SK-N-MC (cell line): ENCODE measurements at regions not wholly inside any gene's neighbourhood (a gene's known extent, or its start where the extent isn't known, plus 50 kb on each side); places are given as distances from the start of the nearest gene placed in this dataset.
"Not testable (repeated sequence)": the region's sequence is repeated elsewhere in the genome, so short reads cannot be mapped to it uniquely, and the experiment has no call there.

Experiments
- EZH2 ChIP-seq: fragments of 200-600 bp; sonication (generic); IDR thresholded peaks from one replicate; pipeline ENCODE4 v1.6.1; 2017; ENCODE audit warnings: antibody characterized with exemption
- FOXP2 ChIP-seq: optimal IDR thresholded peaks from 2 replicates; pipeline ENCODE3; 2011; ENCODE audit warnings: mild to moderate bottlenecking, moderate library complexity; ENCODE audit not compliant: insufficient read depth; ENCODE audit errors: extremely low read length, control extremely low read depth
- POLR2AphosphoS5 ChIP-seq: IDR thresholded peaks from 2 replicates; pipeline ENCODE4 v1.6.1; 2012; ENCODE audit warnings: mild to moderate bottlenecking, low read depth, low read length, borderline replicate concordance

DNA sequence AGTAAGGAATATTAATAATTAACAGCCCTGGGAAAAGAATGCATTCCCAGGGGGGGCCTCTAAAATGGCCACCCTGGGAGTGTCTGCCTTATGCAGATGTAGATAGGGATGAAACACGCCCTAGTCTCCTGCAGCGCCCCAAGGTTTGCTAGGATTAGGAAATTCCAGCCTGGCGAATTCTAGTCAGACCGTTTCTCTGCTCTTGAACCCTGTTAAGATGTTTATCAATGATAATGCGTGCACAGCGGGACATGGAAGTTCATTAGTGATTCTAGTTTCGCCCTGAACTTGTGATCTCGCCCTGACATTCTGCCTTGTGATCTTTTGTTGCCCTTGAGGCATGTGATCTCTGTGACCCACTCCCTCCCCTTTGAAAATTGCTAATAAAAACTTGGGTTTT lies 95.1 kb upstream of the UGP2 start:
- TF ChIP-seq EZH2, POLR2AphosphoS5, FOXP2: not testable (repeated sequence)
